Panc1 (cell line): ENCODE measurements at regions not wholly inside any gene's neighbourhood (a gene's known extent, or its start where the extent isn't known, plus 50 kb on each side); places are given as distances from the start of the nearest gene placed in this dataset.
"Not testable (repeated sequence)": the region's sequence is repeated elsewhere in the genome, so short reads cannot be mapped to it uniquely, and the experiment has no call there.

Experiments
- POLR2AphosphoS5 ChIP-seq: IDR thresholded peaks from 2 replicates; pipeline ENCODE4 v1.6.1; 2012; ENCODE audit warnings: mild to moderate bottlenecking, low read depth, low read length, moderate library complexity
- TCF7L2 ChIP-seq: IDR thresholded peaks from 2 replicates; pipeline ENCODE4 v1.6.1; 2011; ENCODE audit warnings: mild to moderate bottlenecking, low read depth, low read length, inconsistent platforms
- TF ChIP-seq, protein P1 (sequence below): fragments of 450-650 bp; IDR thresholded peaks from 2 replicates; pipeline ENCODE4 v1.5.1; 2017; ENCODE audit warnings: mild to moderate bottlenecking
- TF ChIP-seq, protein P2 (sequence below), 2 experiments: IDR thresholded peaks; 2 replicates each; pipeline ENCODE4 v1.6.1; 2011 to 2012; ENCODE audit warnings: low read depth in 2 of 2, control low read depth in 1 of 2, low read length in 1 of 2, mild to moderate bottlenecking in 1 of 2, moderate library complexity in 1 of 2; ENCODE audit not compliant: insufficient read depth in 1 of 2

DNA sequence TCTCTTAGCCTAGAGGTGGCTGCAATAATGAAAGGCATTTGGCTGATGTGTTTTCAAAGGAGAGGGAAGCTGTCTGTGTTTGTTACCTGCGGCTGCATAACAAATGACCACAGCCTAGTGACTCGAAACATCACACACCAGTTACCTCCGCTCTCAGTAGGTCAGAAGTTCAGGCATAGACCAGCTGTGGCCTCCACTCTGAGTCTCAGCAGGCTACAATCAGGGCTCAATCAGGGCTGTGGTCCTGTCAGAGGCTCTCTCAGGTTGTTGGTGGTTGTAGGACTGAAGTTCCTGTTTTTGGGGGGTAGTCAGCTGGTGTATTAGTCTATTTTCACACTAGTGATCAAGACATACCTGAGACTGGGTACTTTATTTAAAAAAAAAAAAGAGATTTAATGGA lies 1381.5 kb downstream of the CDH12 start:
- TF ChIP-seq, protein P1, sequence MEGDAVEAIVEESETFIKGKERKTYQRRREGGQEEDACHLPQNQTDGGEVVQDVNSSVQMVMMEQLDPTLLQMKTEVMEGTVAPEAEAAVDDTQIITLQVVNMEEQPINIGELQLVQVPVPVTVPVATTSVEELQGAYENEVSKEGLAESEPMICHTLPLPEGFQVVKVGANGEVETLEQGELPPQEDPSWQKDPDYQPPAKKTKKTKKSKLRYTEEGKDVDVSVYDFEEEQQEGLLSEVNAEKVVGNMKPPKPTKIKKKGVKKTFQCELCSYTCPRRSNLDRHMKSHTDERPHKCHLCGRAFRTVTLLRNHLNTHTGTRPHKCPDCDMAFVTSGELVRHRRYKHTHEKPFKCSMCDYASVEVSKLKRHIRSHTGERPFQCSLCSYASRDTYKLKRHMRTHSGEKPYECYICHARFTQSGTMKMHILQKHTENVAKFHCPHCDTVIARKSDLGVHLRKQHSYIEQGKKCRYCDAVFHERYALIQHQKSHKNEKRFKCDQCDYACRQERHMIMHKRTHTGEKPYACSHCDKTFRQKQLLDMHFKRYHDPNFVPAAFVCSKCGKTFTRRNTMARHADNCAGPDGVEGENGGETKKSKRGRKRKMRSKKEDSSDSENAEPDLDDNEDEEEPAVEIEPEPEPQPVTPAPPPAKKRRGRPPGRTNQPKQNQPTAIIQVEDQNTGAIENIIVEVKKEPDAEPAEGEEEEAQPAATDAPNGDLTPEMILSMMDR = not testable (repeated sequence)
- TF ChIP-seq POLR2AphosphoS5, TCF7L2: not testable (repeated sequence)
- TF ChIP-seq, protein P2, sequence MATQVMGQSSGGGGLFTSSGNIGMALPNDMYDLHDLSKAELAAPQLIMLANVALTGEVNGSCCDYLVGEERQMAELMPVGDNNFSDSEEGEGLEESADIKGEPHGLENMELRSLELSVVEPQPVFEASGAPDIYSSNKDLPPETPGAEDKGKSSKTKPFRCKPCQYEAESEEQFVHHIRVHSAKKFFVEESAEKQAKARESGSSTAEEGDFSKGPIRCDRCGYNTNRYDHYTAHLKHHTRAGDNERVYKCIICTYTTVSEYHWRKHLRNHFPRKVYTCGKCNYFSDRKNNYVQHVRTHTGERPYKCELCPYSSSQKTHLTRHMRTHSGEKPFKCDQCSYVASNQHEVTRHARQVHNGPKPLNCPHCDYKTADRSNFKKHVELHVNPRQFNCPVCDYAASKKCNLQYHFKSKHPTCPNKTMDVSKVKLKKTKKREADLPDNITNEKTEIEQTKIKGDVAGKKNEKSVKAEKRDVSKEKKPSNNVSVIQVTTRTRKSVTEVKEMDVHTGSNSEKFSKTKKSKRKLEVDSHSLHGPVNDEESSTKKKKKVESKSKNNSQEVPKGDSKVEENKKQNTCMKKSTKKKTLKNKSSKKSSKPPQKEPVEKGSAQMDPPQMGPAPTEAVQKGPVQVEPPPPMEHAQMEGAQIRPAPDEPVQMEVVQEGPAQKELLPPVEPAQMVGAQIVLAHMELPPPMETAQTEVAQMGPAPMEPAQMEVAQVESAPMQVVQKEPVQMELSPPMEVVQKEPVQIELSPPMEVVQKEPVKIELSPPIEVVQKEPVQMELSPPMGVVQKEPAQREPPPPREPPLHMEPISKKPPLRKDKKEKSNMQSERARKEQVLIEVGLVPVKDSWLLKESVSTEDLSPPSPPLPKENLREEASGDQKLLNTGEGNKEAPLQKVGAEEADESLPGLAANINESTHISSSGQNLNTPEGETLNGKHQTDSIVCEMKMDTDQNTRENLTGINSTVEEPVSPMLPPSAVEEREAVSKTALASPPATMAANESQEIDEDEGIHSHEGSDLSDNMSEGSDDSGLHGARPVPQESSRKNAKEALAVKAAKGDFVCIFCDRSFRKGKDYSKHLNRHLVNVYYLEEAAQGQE (IDR thresholded peaks at IDR 0.05; ENCODE audit: insufficient read depth in 1 of 2, low read depth in 2 of 2, low read length in 1 of 2) = not testable (repeated sequence)
